H9 (cell line): ENCODE measurements at regions not wholly inside any gene's neighbourhood (a gene's known extent, or its start where the extent isn't known, plus 50 kb on each side); places are given as distances from the start of the nearest gene placed in this dataset.

Experiments used
- DNase-seq: peaks from one replicate; pipeline ENCODE4 v3.0.0-alpha.2; 2017
- H2AFZ ChIP-seq: one replicate; pipeline ENCODE4 v1.6.1; 2013; ENCODE audit warnings: mild to moderate bottlenecking, low read length, control low read depth, moderate library complexity
- H2AK5ac ChIP-seq: 2 replicates; pipeline ENCODE4 v1.6.1; 2013; ENCODE audit warnings: low read length, control low read depth, mixed read lengths; ENCODE audit not compliant: insufficient read length
- H2BK120ac ChIP-seq: one replicate; pipeline ENCODE4 v1.6.1; 2013; ENCODE audit warnings: low read depth, mild to moderate bottlenecking, low read length, control low read depth, inconsistent platforms; ENCODE audit not compliant: poor library complexity, severe bottlenecking
- H2BK12ac ChIP-seq: 2 replicates; pipeline ENCODE4 v1.6.1; 2013; ENCODE audit warnings: low read length, control low read depth, mixed read lengths, low read depth; ENCODE audit not compliant: insufficient read length
- H2BK15ac ChIP-seq: 2 replicates; pipeline ENCODE4 v1.6.1; 2013; ENCODE audit warnings: low read depth, low read length, control low read depth
- H2BK20ac ChIP-seq: one replicate; pipeline ENCODE4 v1.6.1; 2013; ENCODE audit warnings: low read depth, mild to moderate bottlenecking, low read length, control low read depth, inconsistent platforms; ENCODE audit not compliant: poor library complexity, severe bottlenecking
- H2BK5ac ChIP-seq: 2 replicates; pipeline ENCODE4 v1.6.1; 2013; ENCODE audit warnings: low read length, control low read depth, mixed read lengths; ENCODE audit not compliant: insufficient read length
- H3K14ac ChIP-seq: 2 replicates; pipeline ENCODE4 v1.6.1; 2013; ENCODE audit warnings: low read length, control low read depth; ENCODE audit not compliant: insufficient read depth
- H3K18ac ChIP-seq: 2 replicates; pipeline ENCODE4 v1.6.1; 2013; ENCODE audit warnings: low read depth, mild to moderate bottlenecking, mixed read lengths, low read length, control low read depth; ENCODE audit not compliant: insufficient read length
- H3K23ac ChIP-seq: 2 replicates; pipeline ENCODE4 v1.6.1; 2013; ENCODE audit warnings: low read length, control low read depth, mixed read lengths, low read depth; ENCODE audit not compliant: insufficient read length
- H3K23me2 ChIP-seq: 2 replicates; pipeline ENCODE4 v1.6.1; 2013; ENCODE audit warnings: low read depth, mild to moderate bottlenecking, mixed read lengths, low read length, control low read depth; ENCODE audit not compliant: insufficient read length, poor library complexity, severe bottlenecking
- H3K27ac ChIP-seq: 2 replicates; pipeline ENCODE4 v1.5.1; 2013; ENCODE audit warnings: low read length, control low read depth, mixed read lengths, low read depth; ENCODE audit not compliant: insufficient read length
- H3K27me3 ChIP-seq: 2 replicates; pipeline ENCODE4 v1.6.1; 2013; ENCODE audit warnings: low read length, control low read depth, inconsistent platforms; ENCODE audit not compliant: insufficient read depth
- H3K4ac ChIP-seq: 2 replicates; pipeline ENCODE4 v1.6.1; 2013; ENCODE audit warnings: low read depth, mild to moderate bottlenecking, control low read depth, inconsistent platforms, low read length, moderate library complexity
- H3K4me1 ChIP-seq: 2 replicates; pipeline ENCODE4 v1.6.1; 2013; ENCODE audit warnings: low read length, control low read depth, inconsistent platforms; ENCODE audit not compliant: insufficient read depth
- H3K4me2 ChIP-seq: 2 replicates; pipeline ENCODE4 v1.6.1; 2013; ENCODE audit warnings: low read length, control low read depth, mixed read lengths; ENCODE audit not compliant: insufficient read length, insufficient read depth
- H3K56ac ChIP-seq: 2 replicates; pipeline ENCODE4 v1.6.1; 2013; ENCODE audit warnings: low read depth, mild to moderate bottlenecking, mixed read lengths, low read length, control low read depth; ENCODE audit not compliant: insufficient read length
- H3K79me1 ChIP-seq: 2 replicates; pipeline ENCODE4 v1.6.1; 2013; ENCODE audit warnings: low read depth, mild to moderate bottlenecking, moderate library complexity, low read length, control low read depth, inconsistent platforms; ENCODE audit not compliant: insufficient read depth, poor library complexity, severe bottlenecking
- H3K79me2 ChIP-seq: 2 replicates; pipeline ENCODE4 v1.6.1; 2013; ENCODE audit warnings: low read length, control low read depth, inconsistent platforms; ENCODE audit not compliant: insufficient read depth
- H3K9ac ChIP-seq: 2 replicates; pipeline ENCODE4 v1.6.1; 2013; ENCODE audit warnings: low read length, control low read depth, mixed read lengths; ENCODE audit not compliant: insufficient read length; ENCODE audit errors: extremely low read depth
- H3K9me3 ChIP-seq: one replicate; pipeline ENCODE4 v1.6.1; 2013; ENCODE audit warnings: low read depth, low read length, inconsistent platforms; ENCODE audit not compliant: control insufficient read depth
- H3T11ph ChIP-seq: one replicate; pipeline ENCODE4 v1.6.1; 2013; ENCODE audit warnings: mild to moderate bottlenecking, low read length, control low read depth, inconsistent platforms
- H4K20me1 ChIP-seq: one replicate; pipeline ENCODE4 v1.6.1; 2013; ENCODE audit not compliant: control insufficient read depth, insufficient read length, insufficient read depth
- H4K5ac ChIP-seq: 2 replicates; pipeline ENCODE4 v1.6.1; 2013; ENCODE audit warnings: low read depth, mild to moderate bottlenecking, mixed read lengths, low read length, control low read depth; ENCODE audit not compliant: insufficient read length
- H4K8ac ChIP-seq: replicated peaks from 2 replicates; pipeline ENCODE4 v1.6.1; 2013; ENCODE audit warnings: low read length, control low read depth, mixed read lengths, low read depth; ENCODE audit not compliant: insufficient read length
- H4K91ac ChIP-seq: 2 replicates; pipeline ENCODE4 v1.6.1; 2013; ENCODE audit warnings: low read depth, mild to moderate bottlenecking, moderate library complexity, mixed read lengths, low read length, control low read depth; ENCODE audit not compliant: insufficient read length
- H3K27ac Mint-ChIP-seq, 3 experiments: 2 replicates in 2 of 3; 3 replicates in 1 of 3; pipeline ENCODE4 v1.8.0; 2020 to 2021; ENCODE audit warnings: mixed read lengths in 3 of 3, mild to moderate bottlenecking in 1 of 3, moderate library complexity in 1 of 3
- H3K27me3 Mint-ChIP-seq: 2 replicates; pipeline ENCODE4 v1.8.0; 2021; ENCODE audit warnings: low read depth, mild to moderate bottlenecking, moderate library complexity, mixed read lengths
- H3K36me3 Mint-ChIP-seq, 3 experiments: 2 replicates in 2 of 3; 3 replicates in 1 of 3; pipeline ENCODE4 v1.8.0; 2020 to 2021; ENCODE audit warnings: low read depth in 3 of 3, mixed read lengths in 3 of 3; ENCODE audit not compliant: insufficient read depth in 1 of 3
- H3K4me1 Mint-ChIP-seq, 2 experiments: 2 replicates each; pipeline ENCODE4 v1.8.0; 2020; ENCODE audit warnings: mixed read lengths in 2 of 2
- H3K4me3 Mint-ChIP-seq, 2 experiments: 2 replicates in 1 of 2; 3 replicates in 1 of 2; pipeline ENCODE4 v1.8.0; 2020 to 2021; ENCODE audit warnings: mild to moderate bottlenecking in 2 of 2, mixed read lengths in 2 of 2, moderate library complexity in 1 of 2
- H3K9me3 Mint-ChIP-seq, 2 experiments: 2 replicates in 1 of 2; 3 replicates in 1 of 2; pipeline ENCODE4 v1.8.0; 2020; ENCODE audit warnings: mild to moderate bottlenecking in 2 of 2, mixed read lengths in 2 of 2, moderate library complexity in 1 of 2
- WGBS: extraction: QIAGEN DNeasy Blood & Tissue Kit; methylation state at CpG from one replicate; pipeline ENCODE4 v1.1.7; 2013; ENCODE audit warnings: missing lambda C conversion rate, low lambda C conversion rate, mixed read lengths; ENCODE audit not compliant: insufficient read length; ENCODE audit errors: extremely low coverage; 5-methylcytosine and 5-hydroxymethylcytosine counted together
- TF ChIP-seq, protein P1 (sequence below): fragments of 200-600 bp; sonication (generic); conservative IDR thresholded peaks from 3 replicates; pipeline ENCODE4 v1.8.0; 2021; ENCODE audit warnings: antibody characterized with exemption, mild to moderate bottlenecking

DNA sequence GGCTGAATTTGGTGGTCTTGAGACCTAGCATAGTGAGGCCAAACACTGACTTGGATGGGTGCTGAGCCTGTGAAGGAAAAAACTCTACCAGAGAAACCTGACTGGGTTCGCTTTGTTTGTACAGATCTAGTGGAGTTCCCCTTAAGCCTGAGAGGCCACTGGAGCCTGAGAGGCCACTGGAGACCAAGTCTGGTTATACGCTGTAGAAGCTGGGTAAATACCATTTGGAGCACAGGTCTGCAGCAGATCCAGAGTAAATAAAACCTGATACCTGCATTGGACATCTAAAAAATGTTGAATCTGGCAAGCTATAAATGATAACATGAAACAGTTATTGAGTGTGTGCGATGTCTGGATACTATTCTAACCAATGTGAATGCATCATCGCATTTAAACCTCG lies 104.3 kb upstream of the IGSF1 start:
- H3K56ac ChIP-seq: no peak overlapping the region
- H3K18ac ChIP-seq: no peak overlapping the region
- H3K4me1 ChIP-seq: peaks cover 5% of the 10 kb centered on the region; the same call in 1 of the 2 replicates
- no peak overlapping the region for H2AFZ ChIP-seq
- H3K9me3 ChIP-seq: peaks cover 5% of the 10 kb centered on the region
- H3K14ac ChIP-seq: no peak overlapping the region
- no peak overlapping the region for H3K4me2 ChIP-seq
- H4K5ac ChIP-seq: no peak overlapping the region
- no peak overlapping the region for H2AK5ac ChIP-seq
- H3T11ph ChIP-seq: no peak overlapping the region
- no peak overlapping the region for H2BK20ac ChIP-seq
- H3K23ac ChIP-seq: no peak overlapping the region
- H3K79me1 ChIP-seq: no peaks in the 10 kb centered on the region
- H3K4ac ChIP-seq: no peak overlapping the region
- no peaks in the 10 kb centered on the region for H3K79me2 ChIP-seq
- H2BK120ac ChIP-seq: no peak overlapping the region
- H3K4me1 Mint-ChIP-seq: peaks cover 5 to 9% of the 10 kb centered on the region in 2 experiments
- no peaks in the 10 kb centered on the region for H4K20me1 ChIP-seq
- H4K91ac ChIP-seq: no peak overlapping the region
- H2BK5ac ChIP-seq: no peak overlapping the region
- H3K9me3 Mint-ChIP-seq: peaks cover 11% of the 10 kb centered on the region in 2 experiments
- H3K9ac ChIP-seq: no peak overlapping the region
- H2BK12ac ChIP-seq: no peak overlapping the region
- no peaks in the 10 kb centered on the region for H3K27me3 ChIP-seq
- no peaks in the 10 kb centered on the region for H3K23me2 ChIP-seq
- no peak for DNase-seq
- H4K8ac ChIP-seq: no peak overlapping the region
- H3K27ac Mint-ChIP-seq: no peak overlapping the region
- no peak overlapping the region for H3K4me3 Mint-ChIP-seq
- peaks cover 21 to 29% (median 23%) of the 10 kb centered on the region in 3 experiments for H3K36me3 Mint-ChIP-seq
- no peak overlapping the region for H3K27ac ChIP-seq
- TF ChIP-seq, protein P1, sequence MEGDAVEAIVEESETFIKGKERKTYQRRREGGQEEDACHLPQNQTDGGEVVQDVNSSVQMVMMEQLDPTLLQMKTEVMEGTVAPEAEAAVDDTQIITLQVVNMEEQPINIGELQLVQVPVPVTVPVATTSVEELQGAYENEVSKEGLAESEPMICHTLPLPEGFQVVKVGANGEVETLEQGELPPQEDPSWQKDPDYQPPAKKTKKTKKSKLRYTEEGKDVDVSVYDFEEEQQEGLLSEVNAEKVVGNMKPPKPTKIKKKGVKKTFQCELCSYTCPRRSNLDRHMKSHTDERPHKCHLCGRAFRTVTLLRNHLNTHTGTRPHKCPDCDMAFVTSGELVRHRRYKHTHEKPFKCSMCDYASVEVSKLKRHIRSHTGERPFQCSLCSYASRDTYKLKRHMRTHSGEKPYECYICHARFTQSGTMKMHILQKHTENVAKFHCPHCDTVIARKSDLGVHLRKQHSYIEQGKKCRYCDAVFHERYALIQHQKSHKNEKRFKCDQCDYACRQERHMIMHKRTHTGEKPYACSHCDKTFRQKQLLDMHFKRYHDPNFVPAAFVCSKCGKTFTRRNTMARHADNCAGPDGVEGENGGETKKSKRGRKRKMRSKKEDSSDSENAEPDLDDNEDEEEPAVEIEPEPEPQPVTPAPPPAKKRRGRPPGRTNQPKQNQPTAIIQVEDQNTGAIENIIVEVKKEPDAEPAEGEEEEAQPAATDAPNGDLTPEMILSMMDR: no peak
- no CpG with 5 or more reads among the region's 5 CpGs for WGBS
- H3K27me3 Mint-ChIP-seq: no peaks in the 10 kb centered on the region
- no peak overlapping the region for H2BK15ac ChIP-seq
